Brain microvascular endothelial cell (primary cell): ENCODE measurements at regions not wholly inside any gene's neighbourhood (a gene's known extent, or its start where the extent isn't known, plus 50 kb on each side); places are given as distances from the start of the nearest gene placed in this dataset.

Source experiments
- DNase-seq: peaks from one replicate; pipeline ENCODE4 v3.0.0-alpha.2; 2020
- H3K27ac ChIP-seq: fragments of 250-450 bp; sonication (Bioruptor Pico); 2 replicates; pipeline ENCODE4 v1.5.1; 2020; ENCODE audit warnings: mild to moderate bottlenecking, moderate library complexity
- H3K27me3 ChIP-seq: fragments of 250-450 bp; sonication (Bioruptor Pico); replicated peaks from 2 replicates; pipeline ENCODE4 v1.5.1; 2020; ENCODE audit warnings: mild to moderate bottlenecking
- H3K36me3 ChIP-seq: fragments of 250-450 bp; sonication (Bioruptor Pico); replicated peaks from 2 replicates; pipeline ENCODE4 v1.5.1; 2020; ENCODE audit warnings: mild to moderate bottlenecking
- H3K4me3 ChIP-seq: 2 replicates; pipeline ENCODE4 v1.5.1; 2011; ENCODE audit warnings: low read depth, mild to moderate bottlenecking, control low read depth, low read length, moderate library complexity
- CTCF ChIP-seq: IDR thresholded peaks from 2 replicates; pipeline ENCODE4 v1.5.1; 2011; ENCODE audit warnings: low read depth, mild to moderate bottlenecking, moderate library complexity, low read length, control low read depth, inconsistent platforms; ENCODE audit errors: missing control alignments
- in situ Hi-C: cut with HindIII; loops from 2 replicates; pipeline ENCODE4 v1.10.0; 2017; ENCODE audit warnings: low sequenced_read_pairs, low pct_ligation_motif_present

- Histone ChIP-seq H3K36me3 (no peaks in the 10 kb centered on the region), H3K27me3 (no peaks in the 10 kb centered on the region), H3K4me3 (no peak overlapping the region), H3K27ac (no peak overlapping the region)
- in situ Hi-C loops, result no loop called here
- no peak for TF ChIP-seq CTCF
- no peak for DNase-seq
Observed at GRCh38 chr6:122902326-122902725, 93.7 kb upstream of the CLVS2 start.

- DNase-seq, result no peak
- in situ Hi-C loops, result no loop called here
- H3K27ac ChIP-seq, result no peak overlapping the region
- TF ChIP-seq CTCF, result no peak
- no peak overlapping the region for H3K4me3 ChIP-seq
- no peaks in the 10 kb centered on the region for H3K36me3 ChIP-seq
- H3K27me3 ChIP-seq, result no peaks in the 10 kb centered on the region
Observed at GRCh38 chr6:122903266-122903915, 92.6 kb upstream of the CLVS2 start.

GRCh38 chr6:122904166-122904565 lies 91.9 kb upstream of the CLVS2 start:
- DNase-seq, result no peak
- TF ChIP-seq CTCF, result no peak
- H3K4me3 ChIP-seq, result no peak overlapping the region
- no peaks in the 10 kb centered on the region for H3K36me3 ChIP-seq
- H3K27ac ChIP-seq, result no peak overlapping the region
- no peaks in the 10 kb centered on the region for H3K27me3 ChIP-seq
- in situ Hi-C loops, result no loop called here

- no peaks in the 10 kb centered on the region for H3K27me3 ChIP-seq
- H3K27ac ChIP-seq, result no peak overlapping the region
- no peak for DNase-seq
- in situ Hi-C loops, result no loop called here
- TF ChIP-seq CTCF, result no peak
- H3K36me3 ChIP-seq, result no peaks in the 10 kb centered on the region
- H3K4me3 ChIP-seq, result no peak overlapping the region
Observed at GRCh38 chr6:122913558-122913957, 82.5 kb upstream of the CLVS2 start.

GRCh38 chr6:122918714-122919113 lies 77.3 kb upstream of the CLVS2 start:
- no peak for DNase-seq
- in situ Hi-C loops, result no loop called here
- no peaks in the 10 kb centered on the region for H3K27me3 ChIP-seq
- H3K4me3 ChIP-seq, result no peak overlapping the region
- no peaks in the 10 kb centered on the region for H3K36me3 ChIP-seq
- TF ChIP-seq CTCF, result no peak
- H3K27ac ChIP-seq, result no peak overlapping the region
